HG03039 (cell line): ENCODE measurements at regions not wholly inside any gene's neighbourhood (a gene's known extent, or its start where the extent isn't known, plus 50 kb on each side); places are given as distances from the start of the nearest gene placed in this dataset.

ENCODE experiments used
- ATAC-seq: cut with Tn5 transposase; IDR thresholded peaks from one replicate; pipeline ENCODE4 v1.9.1; 2021; ENCODE audit warnings: mild to moderate bottlenecking, moderate library complexity; ENCODE audit not compliant: unreplicated experiment

GRCh38 chr2:59012234-59012633 is 771.1 kb upstream of the FANCL start:
- no peak for ATAC-seq

GRCh38 chr2:59008950-59009349 is 767.8 kb upstream of the FANCL start:
- no peak for ATAC-seq

- no peak for ATAC-seq
Measured at GRCh38 chr2:59005836-59006615, 764.9 kb upstream of the FANCL start.

- no peak for ATAC-seq
Measured at GRCh38 chr2:59004621-59005020, 763.5 kb upstream of the FANCL start.

GRCh38 chr2:59000796-59001195 is 759.7 kb upstream of the FANCL start:
- ATAC-seq, result no peak

- no peak for ATAC-seq
Measured at GRCh38 chr2:58992062-58992706, 751.1 kb upstream of the FANCL start.

- no peak for ATAC-seq
Measured at GRCh38 chr2:58991357-58991756, 750.2 kb upstream of the FANCL start.

- no peak for ATAC-seq
Measured at GRCh38 chr2:58985541-58985940, 744.4 kb upstream of the FANCL start.

- no peak for ATAC-seq
Measured at GRCh38 chr2:58984731-58985130, 743.6 kb upstream of the FANCL start.

GRCh38 chr2:58983111-58983510 is 742.0 kb upstream of the FANCL start:
- ATAC-seq, result no peak

GRCh38 chr2:58981237-58981636 is 740.1 kb upstream of the FANCL start:
- ATAC-seq, result no peak

GRCh38 chr2:58976375-58977071 is 735.4 kb upstream of the FANCL start:
- ATAC-seq, result no peak

GRCh38 chr2:58974881-58975280 is 733.8 kb upstream of the FANCL start:
- no peak for ATAC-seq

- no peak for ATAC-seq
Measured at GRCh38 chr2:58974426-58974825, 733.3 kb upstream of the FANCL start.

GRCh38 chr2:58973811-58974281 is 732.7 kb upstream of the FANCL start:
- ATAC-seq, result no peak

GRCh38 chr2:58972737-58973136 is 731.6 kb upstream of the FANCL start:
- ATAC-seq, result no peak

- ATAC-seq, result no peak
Measured at GRCh38 chr2:58971511-58972360, 730.6 kb upstream of the FANCL start.

- no peak for ATAC-seq
Measured at GRCh38 chr2:58970365-58970764, 729.2 kb upstream of the FANCL start.

GRCh38 chr2:58968885-58969284 is 727.8 kb upstream of the FANCL start:
- ATAC-seq, result no peak

GRCh38 chr2:58967736-58968135 is 726.6 kb upstream of the FANCL start:
- ATAC-seq, result no peak

- ATAC-seq, result no peak
Measured at GRCh38 chr2:58965602-58966001, 724.5 kb upstream of the FANCL start.
